GM12874 (cell line): ENCODE measurements at regions not wholly inside any gene's neighbourhood (a gene's known extent, or its start where the extent isn't known, plus 50 kb on each side); places are given as distances from the start of the nearest gene placed in this dataset.

Source experiments
- CTCF ChIP-seq: IDR thresholded peaks from 2 replicates; pipeline ENCODE4 v1.5.1; 2011; ENCODE audit warnings: low read depth, mild to moderate bottlenecking, control low read depth, low read length, moderate library complexity; ENCODE audit not compliant: insufficient read depth

GRCh38 chr7:155229548-155230168 lies 68.0 kb upstream of the INSIG1 start:
- TF ChIP-seq CTCF: no peak

- TF ChIP-seq CTCF: no peak
Observed at GRCh38 chr7:155230169-155230593, 67.5 kb upstream of the INSIG1 start.

- no peak for TF ChIP-seq CTCF
Observed at GRCh38 chr7:155231241-155231800, 66.4 kb upstream of the INSIG1 start.

GRCh38 chr7:155231941-155232340 lies 65.7 kb upstream of the INSIG1 start:
- no peak for TF ChIP-seq CTCF

- TF ChIP-seq CTCF: no peak
Observed at GRCh38 chr7:155232911-155233310, 64.8 kb upstream of the INSIG1 start.

GRCh38 chr7:155233311-155234157 lies 64.1 kb upstream of the INSIG1 start:
- no peak for TF ChIP-seq CTCF

GRCh38 chr7:155234158-155234492 lies 63.6 kb upstream of the INSIG1 start:
- TF ChIP-seq CTCF: no peak
